SK-N-MC (cell line): ENCODE measurements at regions not wholly inside any gene's neighbourhood (a gene's known extent, or its start where the extent isn't known, plus 50 kb on each side); places are given as distances from the start of the nearest gene placed in this dataset.

ENCODE experiments used
- EZH2 ChIP-seq: fragments of 200-600 bp; sonication (generic); IDR thresholded peaks from one replicate; pipeline ENCODE4 v1.6.1; 2017; ENCODE audit warnings: antibody characterized with exemption
- FOXP2 ChIP-seq: optimal IDR thresholded peaks from 2 replicates; pipeline ENCODE3; 2011; ENCODE audit warnings: mild to moderate bottlenecking, moderate library complexity; ENCODE audit not compliant: insufficient read depth; ENCODE audit errors: extremely low read length, control extremely low read depth
- POLR2AphosphoS5 ChIP-seq: IDR thresholded peaks from 2 replicates; pipeline ENCODE4 v1.6.1; 2012; ENCODE audit warnings: mild to moderate bottlenecking, low read depth, low read length, borderline replicate concordance

GRCh38 chrX:37946197-37946596 is 60.2 kb upstream of the SYTL5 start:
- TF ChIP-seq POLR2AphosphoS5 = no peak
- TF ChIP-seq EZH2 = no peak
- no peak for TF ChIP-seq FOXP2
